ENCODE measurements at regions not wholly inside any gene's neighbourhood (a gene's known extent, or its start where the extent isn't known, plus 50 kb on each side); places are given as distances from the start of the nearest gene placed in this dataset.

DNA sequence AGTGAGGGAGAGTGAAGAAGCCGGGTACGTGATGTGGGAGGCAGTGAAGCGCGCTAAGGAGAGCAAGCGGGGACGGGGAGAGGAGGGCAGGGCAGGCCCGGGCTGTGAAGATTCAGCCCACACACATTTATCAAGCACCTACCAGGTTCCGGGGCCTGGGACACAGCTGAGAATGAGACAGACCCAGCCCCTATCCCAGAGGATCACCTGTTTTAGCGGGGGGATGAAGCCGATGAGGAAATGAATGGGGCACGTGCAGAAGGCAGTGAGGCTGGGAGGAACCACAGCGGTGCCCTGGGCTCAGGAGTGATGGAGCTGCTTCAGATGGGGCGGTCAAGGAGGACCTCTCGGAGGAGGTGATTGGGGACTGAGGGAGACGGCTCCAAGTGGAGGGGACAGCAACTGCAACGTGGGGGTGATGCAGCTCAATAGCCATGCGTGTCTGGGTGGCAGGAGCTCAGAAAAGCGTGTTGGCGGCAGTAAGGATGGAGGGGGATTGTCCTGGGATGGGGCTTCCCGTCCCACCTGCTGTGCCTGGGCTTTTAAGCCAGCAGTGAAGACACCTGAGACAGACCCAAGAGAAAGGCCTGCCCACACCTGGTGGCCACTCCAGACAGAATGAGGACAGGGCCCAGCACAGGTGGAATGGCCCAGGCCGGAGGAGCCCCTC lies 77.5 kb upstream of the UNC5A start:
- no peak for TF ChIP-seq EZH2phosphoT487 (conservative IDR thresholded peaks at IDR 0.05; ENCODE audit: low read length)
- TF ChIP-seq, protein P1, sequence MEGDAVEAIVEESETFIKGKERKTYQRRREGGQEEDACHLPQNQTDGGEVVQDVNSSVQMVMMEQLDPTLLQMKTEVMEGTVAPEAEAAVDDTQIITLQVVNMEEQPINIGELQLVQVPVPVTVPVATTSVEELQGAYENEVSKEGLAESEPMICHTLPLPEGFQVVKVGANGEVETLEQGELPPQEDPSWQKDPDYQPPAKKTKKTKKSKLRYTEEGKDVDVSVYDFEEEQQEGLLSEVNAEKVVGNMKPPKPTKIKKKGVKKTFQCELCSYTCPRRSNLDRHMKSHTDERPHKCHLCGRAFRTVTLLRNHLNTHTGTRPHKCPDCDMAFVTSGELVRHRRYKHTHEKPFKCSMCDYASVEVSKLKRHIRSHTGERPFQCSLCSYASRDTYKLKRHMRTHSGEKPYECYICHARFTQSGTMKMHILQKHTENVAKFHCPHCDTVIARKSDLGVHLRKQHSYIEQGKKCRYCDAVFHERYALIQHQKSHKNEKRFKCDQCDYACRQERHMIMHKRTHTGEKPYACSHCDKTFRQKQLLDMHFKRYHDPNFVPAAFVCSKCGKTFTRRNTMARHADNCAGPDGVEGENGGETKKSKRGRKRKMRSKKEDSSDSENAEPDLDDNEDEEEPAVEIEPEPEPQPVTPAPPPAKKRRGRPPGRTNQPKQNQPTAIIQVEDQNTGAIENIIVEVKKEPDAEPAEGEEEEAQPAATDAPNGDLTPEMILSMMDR (IDR thresholded peaks at IDR 0.05; ENCODE audit: insufficient read depth, low read length, poor library complexity, severe bottlenecking), result no peak
- H3K27me3 ChIP-seq (ENCODE audit: low read length), result no peaks in the 10 kb centered on the region

DNA sequence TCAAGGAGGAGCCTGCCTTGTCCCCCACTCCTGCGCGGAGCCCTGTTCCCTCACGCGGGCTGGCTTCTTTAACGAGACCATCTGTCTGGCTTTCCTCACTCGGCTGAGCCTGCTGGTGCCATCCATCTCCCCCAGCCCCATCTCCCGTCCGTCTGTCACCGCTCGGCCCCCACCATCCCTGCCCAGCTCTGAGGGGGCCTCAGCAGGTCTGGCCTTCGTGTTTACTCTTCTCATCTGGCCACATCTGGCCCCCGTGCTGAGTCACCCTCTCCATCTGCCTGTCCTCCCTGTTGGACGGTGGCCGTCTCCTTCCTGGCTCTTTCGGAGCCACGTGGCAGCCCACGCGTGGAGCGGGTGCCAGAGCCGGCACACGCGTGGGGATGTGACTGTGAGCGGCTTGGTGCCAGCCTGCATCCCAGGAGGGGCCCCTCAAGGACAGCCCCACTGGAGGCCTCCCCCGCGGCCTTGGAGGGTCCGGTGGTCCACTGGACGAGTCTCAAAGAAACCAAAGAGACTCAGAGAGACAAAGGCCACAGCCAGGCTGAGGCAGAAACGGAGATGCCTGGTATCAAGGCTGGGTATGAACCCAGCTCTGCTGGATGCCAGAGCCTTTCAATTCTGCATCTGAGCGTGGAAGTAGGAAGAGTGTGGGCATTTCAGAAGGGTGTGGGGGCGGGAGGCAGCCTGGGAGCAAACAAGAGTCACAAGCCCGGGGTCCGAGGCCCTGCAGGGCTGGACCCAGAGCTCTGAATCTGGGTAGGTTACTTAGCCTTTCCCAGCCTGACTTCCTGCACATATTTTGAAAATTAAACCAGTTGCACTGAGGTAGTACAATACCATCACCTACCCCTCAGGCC lies 76.7 kb upstream of the UNC5A start:
- Histone ChIP-seq H3K27ac (ENCODE audit: low read depth, low read length) (no peak overlapping the region), H3K9me3 (ENCODE audit: insufficient read depth, low read length) (no peaks in the 10 kb centered on the region), H3K9me2 (replicated peaks; ENCODE audit: insufficient read depth, low read length) (no peaks in the 10 kb centered on the region), H3K4me3 (ENCODE audit: insufficient read depth, low read length, poor library complexity, severe bottlenecking) (no peak overlapping the region), H3K79me2 (ENCODE audit: insufficient read depth, low read length) (no peaks in the 10 kb centered on the region), H3K36me3 (ENCODE audit: low read length) (no peaks in the 10 kb centered on the region), H3K9ac (ENCODE audit: low read length) (no peak overlapping the region), H3K4me2 (ENCODE audit: low read depth, low read length, poor library complexity, severe bottlenecking) (no peak overlapping the region), H2AFZ (ENCODE audit: low read depth, low read length, severe bottlenecking) (no peak overlapping the region), H3K27me3 (ENCODE audit: low read length) (no peaks in the 10 kb centered on the region), H3F3A (ENCODE audit: insufficient read depth) (no peaks in the 10 kb centered on the region), H4K20me1 (ENCODE audit: low read depth, low read length) (no peaks in the 10 kb centered on the region)
- no peak for TF ChIP-seq EZH2phosphoT487 (conservative IDR thresholded peaks at IDR 0.05; ENCODE audit: low read length)
- TF ChIP-seq, protein P1 (IDR thresholded peaks at IDR 0.05; ENCODE audit: insufficient read depth, low read length, poor library complexity, severe bottlenecking), result no peak

More for the DNA sequence above, 77.5 kb upstream of the UNC5A start:
- Histone ChIP-seq H3K9ac (ENCODE audit: low read length) (no peak overlapping the region), H3K9me3 (ENCODE audit: insufficient read depth, low read length) (no peaks in the 10 kb centered on the region), H3K36me3 (ENCODE audit: low read length) (no peaks in the 10 kb centered on the region), H3K79me2 (ENCODE audit: insufficient read depth, low read length) (no peaks in the 10 kb centered on the region), H4K20me1 (ENCODE audit: low read depth, low read length) (no peaks in the 10 kb centered on the region), H3F3A (ENCODE audit: insufficient read depth) (no peaks in the 10 kb centered on the region), H2AFZ (ENCODE audit: low read depth, low read length, severe bottlenecking) (no peak overlapping the region), H3K9me2 (replicated peaks; ENCODE audit: insufficient read depth, low read length) (no peaks in the 10 kb centered on the region), H3K27ac (ENCODE audit: low read depth, low read length) (no peak overlapping the region), H3K4me2 (ENCODE audit: low read depth, low read length, poor library complexity, severe bottlenecking) (no peak overlapping the region), H3K4me3 (ENCODE audit: insufficient read depth, low read length, poor library complexity, severe bottlenecking) (no peak overlapping the region)

DNA sequence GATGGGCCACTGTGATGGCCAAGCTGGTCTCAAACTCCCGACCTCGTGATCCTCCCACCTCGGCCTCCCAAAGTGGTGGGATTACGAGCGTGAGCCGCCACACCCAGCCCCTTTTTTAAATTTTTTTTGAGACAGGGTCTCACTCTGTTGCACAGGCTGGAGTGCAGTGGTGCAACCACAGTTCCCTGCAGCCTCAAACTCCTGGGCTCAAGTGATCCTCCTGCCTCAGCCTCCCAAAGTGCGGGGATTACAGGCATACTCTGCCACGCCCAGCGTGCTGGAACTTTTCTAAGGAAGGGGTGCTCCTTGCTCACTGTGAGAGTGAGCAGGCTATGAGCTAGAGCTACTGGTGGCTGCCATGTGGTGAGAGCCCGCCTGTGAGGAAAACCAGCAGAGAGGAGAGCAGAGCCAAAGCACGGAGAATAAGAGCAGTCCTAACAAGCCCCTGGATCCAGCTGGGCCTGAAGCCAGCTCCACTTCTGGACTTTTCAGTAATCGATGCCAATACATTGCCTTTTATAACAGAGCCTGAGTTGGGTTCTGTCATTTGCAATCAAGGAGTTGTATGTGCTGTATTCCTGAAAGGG lies 75.5 kb upstream of the UNC5A start:
- H3K27me3 ChIP-seq (ENCODE audit: low read length), result no peaks in the 10 kb centered on the region
- TF ChIP-seq, protein P1 (IDR thresholded peaks at IDR 0.05; ENCODE audit: insufficient read depth, low read length, poor library complexity, severe bottlenecking), result no peak
- TF ChIP-seq EZH2phosphoT487 (conservative IDR thresholded peaks at IDR 0.05; ENCODE audit: low read length), result no peak
- H3K9ac ChIP-seq (ENCODE audit: low read length), result no peak overlapping the region

More for the DNA sequence above, 75.5 kb upstream of the UNC5A start:
- Histone ChIP-seq H3K36me3 (ENCODE audit: low read length) (no peaks in the 10 kb centered on the region), H3K27ac (ENCODE audit: low read depth, low read length) (no peak overlapping the region), H4K20me1 (ENCODE audit: low read depth, low read length) (no peaks in the 10 kb centered on the region), H3K4me2 (ENCODE audit: low read depth, low read length, poor library complexity, severe bottlenecking) (no peak overlapping the region), H3F3A (ENCODE audit: insufficient read depth) (no peaks in the 10 kb centered on the region), H2AFZ (ENCODE audit: low read depth, low read length, severe bottlenecking) (no peak overlapping the region), H3K9me2 (replicated peaks; ENCODE audit: insufficient read depth, low read length) (no peaks in the 10 kb centered on the region), H3K79me2 (ENCODE audit: insufficient read depth, low read length) (no peaks in the 10 kb centered on the region), H3K4me3 (ENCODE audit: insufficient read depth, low read length, poor library complexity, severe bottlenecking) (no peak overlapping the region), H3K9me3 (ENCODE audit: insufficient read depth, low read length) (no peaks in the 10 kb centered on the region)
